ENCODE measurements at regions not wholly inside any gene's neighbourhood (a gene's known extent, or its start where the extent isn't known, plus 50 kb on each side); places are given as distances from the start of the nearest gene placed in this dataset.

- TF ChIP-seq SIN3A (IDR thresholded peaks at IDR 0.05; ENCODE audit: borderline replicate concordance, insufficient read depth, low read length) (no peak), TAF1 (IDR thresholded peaks at IDR 0.05; ENCODE audit: borderline replicate concordance, insufficient read depth, low read length) (no peak), POLR2AphosphoS5 (IDR thresholded peaks at IDR 0.05; ENCODE audit: low read depth, low read length) (no peak), REST (IDR thresholded peaks at IDR 0.05; ENCODE audit: insufficient read depth in 1 of 2, low read depth in 2 of 2, low read length in 2 of 2) (no peak), FOXP2 (optimal IDR thresholded peaks at IDR 0.05; ENCODE audit: borderline replicate concordance, extremely low read depth, extremely low read length, insufficient read depth) (no peak)
Measured at GRCh38 chr1:194515916-194516315, 1329.5 kb upstream of the B3GALT2 start.

- TF ChIP-seq POLR2AphosphoS5 (IDR thresholded peaks at IDR 0.05; ENCODE audit: low read depth, low read length): no peak
- TF ChIP-seq FOXP2 (optimal IDR thresholded peaks at IDR 0.05; ENCODE audit: borderline replicate concordance, extremely low read depth, extremely low read length, insufficient read depth): no peak
- no peak for TF ChIP-seq SIN3A (IDR thresholded peaks at IDR 0.05; ENCODE audit: borderline replicate concordance, insufficient read depth, low read length)
- no peak for TF ChIP-seq TAF1 (IDR thresholded peaks at IDR 0.05; ENCODE audit: borderline replicate concordance, insufficient read depth, low read length)
- TF ChIP-seq REST (IDR thresholded peaks at IDR 0.05; ENCODE audit: insufficient read depth in 1 of 2, low read depth in 2 of 2, low read length in 2 of 2): no peak
Measured at GRCh38 chr1:194512957-194513356, 1326.5 kb upstream of the B3GALT2 start.

- TF ChIP-seq REST (IDR thresholded peaks at IDR 0.05; ENCODE audit: insufficient read depth in 1 of 2, low read depth in 2 of 2, low read length in 2 of 2) (no peak), TAF1 (IDR thresholded peaks at IDR 0.05; ENCODE audit: borderline replicate concordance, insufficient read depth, low read length) (no peak), FOXP2 (optimal IDR thresholded peaks at IDR 0.05; ENCODE audit: borderline replicate concordance, extremely low read depth, extremely low read length, insufficient read depth) (no peak), SIN3A (IDR thresholded peaks at IDR 0.05; ENCODE audit: borderline replicate concordance, insufficient read depth, low read length) (no peak), POLR2AphosphoS5 (IDR thresholded peaks at IDR 0.05; ENCODE audit: low read depth, low read length) (no peak)
Measured at GRCh38 chr1:194512345-194512744, 1325.9 kb upstream of the B3GALT2 start.

GRCh38 chr1:194503209-194503608 is 1316.8 kb upstream of the B3GALT2 start:
- TF ChIP-seq REST (IDR thresholded peaks at IDR 0.05; ENCODE audit: insufficient read depth in 1 of 2, low read depth in 2 of 2, low read length in 2 of 2): no peak

GRCh38 chr1:194495434-194495833 is 1309.0 kb upstream of the B3GALT2 start:
- TF ChIP-seq TAF1 (IDR thresholded peaks at IDR 0.05; ENCODE audit: borderline replicate concordance, insufficient read depth, low read length): no peak
